Gastroesophageal sphincter (tissue), 3 donors: ENCODE measurements at regions not wholly inside any gene's neighbourhood (a gene's known extent, or its start where the extent isn't known, plus 50 kb on each side); places are given as distances from the start of the nearest gene placed in this dataset.

Source experiments
- EP300 ChIP-seq: sonication (generic); formaldehyde crosslinking; IDR thresholded peaks from one replicate; pipeline ENCODE4 v1.6.1; 2017; ENCODE audit warnings: antibody characterized with exemption, mild to moderate bottlenecking
- POLR2AphosphoS5 ChIP-seq: sonication (generic); formaldehyde crosslinking; IDR thresholded peaks from one replicate; pipeline ENCODE4 v1.6.1; 2017; ENCODE audit warnings: antibody characterized with exemption
- TF ChIP-seq, protein P1 (sequence below), 4 experiments: fragments of 200-600 bp in 2 of 4; fragments of 450-650 bp in 2 of 4; sonication (generic) in 1 of 4; IDR thresholded peaks; one replicate each; pipeline ENCODE4 v1.5.1; 2017 to 2019; ENCODE audit warnings: antibody characterized with exemption in 4 of 4, mild to moderate bottlenecking in 2 of 4, moderate library complexity in 2 of 4

DNA sequence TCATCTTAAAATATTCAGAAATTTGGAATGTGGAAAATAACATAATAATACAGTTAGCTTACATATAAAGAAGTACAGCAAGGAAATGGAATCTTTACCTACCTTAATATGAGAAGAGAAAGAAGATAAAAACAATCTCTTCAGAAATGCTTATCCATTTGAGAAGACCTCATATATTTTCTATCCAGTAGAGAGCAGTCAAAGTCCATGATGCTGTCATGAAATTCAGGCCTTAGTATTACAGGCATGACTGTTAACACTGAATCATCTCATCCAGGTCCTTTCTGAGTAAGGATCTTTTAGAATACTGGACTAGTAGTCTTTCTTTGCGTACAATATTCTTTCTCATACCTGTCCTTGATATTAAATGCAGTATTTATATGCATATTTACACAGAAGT lies 713.4 kb downstream of the CD109 start:
- TF ChIP-seq, protein P1, sequence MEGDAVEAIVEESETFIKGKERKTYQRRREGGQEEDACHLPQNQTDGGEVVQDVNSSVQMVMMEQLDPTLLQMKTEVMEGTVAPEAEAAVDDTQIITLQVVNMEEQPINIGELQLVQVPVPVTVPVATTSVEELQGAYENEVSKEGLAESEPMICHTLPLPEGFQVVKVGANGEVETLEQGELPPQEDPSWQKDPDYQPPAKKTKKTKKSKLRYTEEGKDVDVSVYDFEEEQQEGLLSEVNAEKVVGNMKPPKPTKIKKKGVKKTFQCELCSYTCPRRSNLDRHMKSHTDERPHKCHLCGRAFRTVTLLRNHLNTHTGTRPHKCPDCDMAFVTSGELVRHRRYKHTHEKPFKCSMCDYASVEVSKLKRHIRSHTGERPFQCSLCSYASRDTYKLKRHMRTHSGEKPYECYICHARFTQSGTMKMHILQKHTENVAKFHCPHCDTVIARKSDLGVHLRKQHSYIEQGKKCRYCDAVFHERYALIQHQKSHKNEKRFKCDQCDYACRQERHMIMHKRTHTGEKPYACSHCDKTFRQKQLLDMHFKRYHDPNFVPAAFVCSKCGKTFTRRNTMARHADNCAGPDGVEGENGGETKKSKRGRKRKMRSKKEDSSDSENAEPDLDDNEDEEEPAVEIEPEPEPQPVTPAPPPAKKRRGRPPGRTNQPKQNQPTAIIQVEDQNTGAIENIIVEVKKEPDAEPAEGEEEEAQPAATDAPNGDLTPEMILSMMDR (IDR thresholded peaks at IDR 0.05) = peak; percentile 45 to 71 (median 66)
- no peak for TF ChIP-seq EP300
- no peak for TF ChIP-seq POLR2AphosphoS5
